HUES64 (cell line): ENCODE measurements at regions not wholly inside any gene's neighbourhood (a gene's known extent, or its start where the extent isn't known, plus 50 kb on each side); places are given as distances from the start of the nearest gene placed in this dataset.
"Not testable (repeated sequence)": the region's sequence is repeated elsewhere in the genome, so short reads cannot be mapped to it uniquely, and the experiment has no call there.

Source experiments
- H3K27ac ChIP-seq: 2 replicates; pipeline ENCODE4 v1.7.0; 2013; ENCODE audit warnings: low read depth, low read length, inconsistent platforms
- H3K27me3 ChIP-seq: 2 replicates; pipeline ENCODE4 v1.6.1; 2013; ENCODE audit warnings: mild to moderate bottlenecking, low read length; ENCODE audit not compliant: insufficient read depth
- H3K36me3 ChIP-seq: 2 replicates; pipeline ENCODE4 v1.6.1; 2013; ENCODE audit warnings: mild to moderate bottlenecking, low read length; ENCODE audit not compliant: insufficient read depth
- H3K4me1 ChIP-seq: 2 replicates; pipeline ENCODE4 v1.6.1; 2013; ENCODE audit warnings: mild to moderate bottlenecking, low read length, moderate library complexity; ENCODE audit not compliant: insufficient read depth
- H3K4me3 ChIP-seq: 2 replicates; pipeline ENCODE4 v1.5.1; 2013; ENCODE audit warnings: mild to moderate bottlenecking, low read length, moderate library complexity
- H3K9ac ChIP-seq: 2 replicates; pipeline ENCODE4 v1.6.1; 2013; ENCODE audit warnings: mild to moderate bottlenecking, low read depth, low read length
- H3K9me3 ChIP-seq: 2 replicates; pipeline ENCODE4 v1.6.1; 2013; ENCODE audit warnings: low read depth, low read length; ENCODE audit not compliant: insufficient read depth
- WGBS: fragments of 150-250, 120-280 bp; methylation state at CpG from one replicate; pipeline ENCODE4 v1.1.7; 2013; ENCODE audit warnings: missing lambda C conversion rate; 5-methylcytosine and 5-hydroxymethylcytosine counted together

DNA sequence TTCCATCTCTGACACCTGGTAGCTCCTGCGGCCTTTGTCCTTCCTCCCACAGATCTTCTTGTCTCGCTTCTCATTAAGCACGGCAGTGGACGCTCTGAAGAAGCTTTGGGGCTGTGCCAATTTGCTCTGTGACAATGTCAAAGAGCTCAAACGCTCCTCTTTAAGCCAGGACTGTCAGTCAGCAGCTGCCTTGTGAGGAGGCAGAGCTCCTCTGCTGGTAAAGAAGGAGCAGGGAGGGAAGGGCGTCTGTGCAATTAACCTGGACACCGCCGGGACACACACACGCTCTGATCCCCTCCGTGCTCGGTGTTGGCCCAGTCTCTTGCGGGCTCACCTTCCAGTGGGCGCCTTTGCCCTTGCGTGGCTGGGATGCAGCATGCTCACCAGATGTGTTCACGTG, 373.9 kb downstream of the BRD1 start:
- WGBS = 92% methylated on average over 15 of the region's 15 CpGs
- H3K36me3 ChIP-seq = no peaks in the 10 kb centered on the region
- no peak overlapping the region for H3K4me3 ChIP-seq
- no peak overlapping the region for H3K27ac ChIP-seq
- no peaks in the 10 kb centered on the region for H3K9me3 ChIP-seq
- peaks cover 7% of the 10 kb centered on the region for H3K4me1 ChIP-seq
- H3K27me3 ChIP-seq = peaks cover 30% of the 10 kb centered on the region
- H3K9ac ChIP-seq = no peak overlapping the region

GRCh38 chr22:49453019-49453418, 374.7 kb downstream of the BRD1 start:
- not testable (repeated sequence) for H3K27ac ChIP-seq, H3K4me3 ChIP-seq, H3K9me3 ChIP-seq, H3K4me1 ChIP-seq, H3K9ac ChIP-seq, H3K36me3 ChIP-seq
- peaks cover 31% of the 10 kb centered on the region for H3K27me3 ChIP-seq
- WGBS = 93% methylated on average over 1 of the region's 1 CpG

GRCh38 chr22:49452362-49452946, 375.2 kb downstream of the BRD1 start:
- Histone ChIP-seq H3K9ac (no peak overlapping the region), H3K4me1 (peaks cover 7% of the 10 kb centered on the region), H3K36me3 (no peaks in the 10 kb centered on the region), H3K27ac (no peak overlapping the region), H3K27me3 (peaks cover 31% of the 10 kb centered on the region), H3K9me3 (no peaks in the 10 kb centered on the region), H3K4me3 (no peak overlapping the region)
- 94% methylated on average over 2 of the region's 2 CpGs for WGBS

- H3K4me1 ChIP-seq = peaks cover 7% of the 10 kb centered on the region
- H3K4me3 ChIP-seq = peak overlapping the region; percentile 42
- peaks cover 31% of the 10 kb centered on the region for H3K27me3 ChIP-seq
- no peaks in the 10 kb centered on the region for H3K36me3 ChIP-seq
- no peak overlapping the region for H3K9ac ChIP-seq
- WGBS = 59% methylated on average over 17 of the region's 17 CpGs
- H3K9me3 ChIP-seq = no peaks in the 10 kb centered on the region
- no peak overlapping the region for H3K27ac ChIP-seq
Observed at GRCh38 chr22:49451070-49451840, 376.4 kb downstream of the BRD1 start.

GRCh38 chr22:49450498-49450897, 377.2 kb downstream of the BRD1 start:
- Histone ChIP-seq H3K9ac (no peak overlapping the region), H3K4me3 (peak overlapping the region; percentile 42), H3K27ac (no peak overlapping the region; the same call in 1 of the 2 replicates), H3K4me1 (peaks cover 7% of the 10 kb centered on the region), H3K9me3 (no peaks in the 10 kb centered on the region), H3K27me3 (peaks cover 31% of the 10 kb centered on the region), H3K36me3 (no peaks in the 10 kb centered on the region)
- WGBS = 1% methylated on average over 9 of the region's 9 CpGs

DNA sequence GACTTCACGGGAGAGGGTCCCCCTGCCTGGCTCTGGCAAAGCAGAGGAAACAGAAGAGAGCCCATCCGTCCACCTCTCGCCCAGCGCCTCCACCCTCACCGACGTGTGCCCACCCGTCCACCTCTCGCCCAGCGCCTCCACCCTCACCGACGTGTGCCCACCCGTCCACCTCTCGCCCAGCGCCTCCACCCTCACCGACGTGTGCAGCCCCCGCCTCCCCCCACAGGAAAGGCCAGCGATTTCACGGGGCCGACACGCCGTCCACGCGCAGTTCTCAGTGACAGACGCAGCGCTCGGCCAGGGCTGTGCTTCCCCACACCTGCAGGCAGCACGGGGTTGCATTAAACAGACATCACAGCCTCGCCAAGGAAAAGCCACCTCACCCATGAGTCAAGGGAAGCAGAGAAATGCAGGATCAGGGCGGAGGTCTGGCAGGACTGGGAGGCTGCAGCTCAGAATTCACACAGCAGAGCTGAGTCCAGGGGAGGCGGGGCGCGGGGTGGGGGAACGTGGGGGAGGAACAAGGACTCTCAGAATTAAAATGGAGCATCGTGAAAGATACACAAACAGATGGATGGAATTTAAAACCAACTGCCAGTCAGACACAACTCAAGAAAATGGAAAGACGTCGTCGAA, 377.7 kb downstream of the BRD1 start:
- H3K27me3 ChIP-seq = peaks cover 31% of the 10 kb centered on the region
- peak overlapping the region; percentile 42 for H3K4me3 ChIP-seq
- WGBS = 26% methylated on average over 36 of the region's 38 CpGs
- H3K9me3 ChIP-seq = no peaks in the 10 kb centered on the region
- no peak overlapping the region for H3K9ac ChIP-seq
- no peak overlapping the region; the same call in 1 of the 2 replicates for H3K27ac ChIP-seq
- peaks cover 7% of the 10 kb centered on the region for H3K4me1 ChIP-seq
- no peaks in the 10 kb centered on the region for H3K36me3 ChIP-seq

- WGBS = 77% methylated on average over 16 of the region's 16 CpGs
- no peak overlapping the region for H3K9ac ChIP-seq
- H3K36me3 ChIP-seq = no peaks in the 10 kb centered on the region
- peaks cover 31% of the 10 kb centered on the region for H3K27me3 ChIP-seq
- H3K4me3 ChIP-seq = no peak overlapping the region
- peaks cover 7% of the 10 kb centered on the region for H3K4me1 ChIP-seq
- H3K9me3 ChIP-seq = no peaks in the 10 kb centered on the region
- H3K27ac ChIP-seq = no peak overlapping the region
Observed at GRCh38 chr22:49449377-49449776, 378.3 kb downstream of the BRD1 start.

GRCh38 chr22:49448526-49448925, 379.1 kb downstream of the BRD1 start:
- WGBS = 68% methylated on average over 14 of the region's 14 CpGs
- Histone ChIP-seq H3K36me3 (no peaks in the 10 kb centered on the region), H3K27ac (no peak overlapping the region), H3K27me3 (peaks cover 31% of the 10 kb centered on the region), H3K4me1 (peaks cover 7% of the 10 kb centered on the region), H3K9me3 (no peaks in the 10 kb centered on the region), H3K4me3 (no peak overlapping the region), H3K9ac (no peak overlapping the region)

- Histone ChIP-seq H3K9me3 (no peaks in the 10 kb centered on the region), H3K4me3 (no peak overlapping the region), H3K27ac (no peak overlapping the region), H3K4me1 (peaks cover 7% of the 10 kb centered on the region), H3K27me3 (peaks cover 31% of the 10 kb centered on the region), H3K9ac (no peak overlapping the region), H3K36me3 (no peaks in the 10 kb centered on the region)
- WGBS = 91% methylated on average over 13 of the region's 13 CpGs
Observed at GRCh38 chr22:49447837-49448236, 379.8 kb downstream of the BRD1 start.

- Histone ChIP-seq H3K4me1 (peaks cover 7% of the 10 kb centered on the region), H3K9me3 (no peaks in the 10 kb centered on the region), H3K36me3 (no peaks in the 10 kb centered on the region), H3K27ac (no peak overlapping the region), H3K9ac (no peak overlapping the region), H3K4me3 (no peak overlapping the region), H3K27me3 (peaks cover 25% of the 10 kb centered on the region)
- 89% methylated on average over 20 of the region's 21 CpGs for WGBS
Observed at GRCh38 chr22:49446759-49447710, 380.6 kb downstream of the BRD1 start.
